LNCaP clone FGC (cell line): ENCODE measurements at regions not wholly inside any gene's neighbourhood (a gene's known extent, or its start where the extent isn't known, plus 50 kb on each side); places are given as distances from the start of the nearest gene placed in this dataset.
A peak's percentile ranks its signal among the peaks of the same experiment; 100 is the strongest.

ENCODE experiments used
- DNase-seq: peaks from one replicate; pipeline ENCODE4 v3.0.0-alpha.2; 2011; ENCODE audit warnings: low read depth
- H3K4me3 ChIP-seq: 2 replicates; pipeline ENCODE4 v1.5.1; 2011; ENCODE audit warnings: mild to moderate bottlenecking, low read depth, low read length, control low read depth
- CTCF ChIP-seq: IDR thresholded peaks from 2 replicates; pipeline ENCODE4 v1.5.1; 2012; ENCODE audit warnings: mild to moderate bottlenecking; ENCODE audit not compliant: control insufficient read depth, insufficient read depth; ENCODE audit errors: extremely low read depth

GRCh38 chr2:205909184-205909572 is 176.8 kb downstream of the INO80D start:
- TF ChIP-seq CTCF, result no peak
- no peak overlapping the region for H3K4me3 ChIP-seq
- DNase-seq, result no peak

- DNase-seq, result no peak
- H3K4me3 ChIP-seq, result no peak overlapping the region
- TF ChIP-seq CTCF, result no peak
These were observed 177.5 kb downstream of the INO80D start for GRCh38 chr2:205908212-205909183.

- TF ChIP-seq CTCF, result no peak
- DNase-seq, result no peak
- H3K4me3 ChIP-seq, result no peak overlapping the region
These were observed 179.6 kb downstream of the INO80D start for GRCh38 chr2:205906419-205906818.

- no peak for TF ChIP-seq CTCF
- no peak for DNase-seq
- H3K4me3 ChIP-seq, result no peak overlapping the region
These were observed 180.4 kb downstream of the INO80D start for GRCh38 chr2:205905576-205905975.

- TF ChIP-seq CTCF, result no peak
- no peak overlapping the region for H3K4me3 ChIP-seq
- DNase-seq, result no peak
These were observed 181.1 kb downstream of the INO80D start for GRCh38 chr2:205904873-205905272.

GRCh38 chr2:205903549-205904129 is 182.3 kb downstream of the INO80D start:
- TF ChIP-seq CTCF, result peak; percentile 33; the same call in 1 of the 2 replicates
- no peak overlapping the region for H3K4me3 ChIP-seq
- no peak for DNase-seq
